ENCODE measurements at regions not wholly inside any gene's neighbourhood (a gene's known extent, or its start where the extent isn't known, plus 50 kb on each side); places are given as distances from the start of the nearest gene placed in this dataset.
"Not testable (repeated sequence)": the region's sequence is repeated elsewhere in the genome, so short reads cannot be mapped to it uniquely, and the experiment has no call there.

DNA sequence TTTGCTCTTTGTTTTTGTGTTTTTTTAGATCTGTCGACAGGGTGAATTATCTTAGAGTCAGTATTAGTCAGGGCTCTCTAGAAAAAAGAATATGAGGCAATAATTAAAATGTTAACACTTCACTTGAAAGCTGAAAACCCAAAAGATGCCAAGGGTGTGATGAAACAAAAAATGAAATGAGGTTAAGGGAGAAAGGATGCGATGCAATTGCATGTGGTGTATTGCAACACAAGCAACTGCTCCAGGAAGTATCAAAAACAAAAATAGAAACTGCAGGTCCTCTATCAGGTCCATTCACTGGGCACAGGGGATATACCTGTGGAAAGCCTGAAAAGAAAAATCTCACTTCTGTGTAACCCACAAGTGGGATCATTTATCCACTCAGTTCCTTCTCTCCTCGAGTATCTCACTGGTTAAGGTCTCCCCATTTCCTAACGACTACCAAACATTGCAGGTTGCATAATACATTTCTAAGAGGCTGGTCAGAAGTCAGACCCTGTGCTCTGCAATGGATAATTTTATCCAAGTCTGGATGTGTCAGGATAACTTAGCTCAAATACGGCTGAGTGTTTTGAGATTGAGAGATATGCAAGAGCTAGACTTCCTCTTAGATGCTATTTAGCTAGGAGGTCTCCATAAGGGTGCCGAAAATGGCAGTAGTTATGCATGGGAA is 257.7 kb upstream of the GJE1 start:
- no peak for DNase-seq

DNA sequence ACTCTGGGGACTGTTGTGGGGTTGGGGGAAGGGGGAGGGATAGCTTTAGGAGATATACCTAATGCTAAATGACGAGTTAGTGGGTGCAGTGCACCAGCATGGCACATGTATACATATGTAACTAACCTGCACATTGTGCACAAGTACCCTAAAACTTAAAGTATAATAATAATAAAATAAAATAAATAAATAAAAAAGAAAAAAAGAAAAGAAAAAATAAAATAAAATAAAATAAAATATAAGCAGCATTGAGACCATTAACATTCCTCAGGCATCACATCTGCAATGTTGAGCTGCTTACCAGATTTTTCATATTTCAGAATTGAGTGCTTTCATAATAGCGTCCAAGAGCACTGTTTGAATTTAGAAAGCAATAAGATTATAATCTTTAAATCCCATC is 263.2 kb upstream of the GJE1 start:
- not testable (repeated sequence) for DNase-seq

DNA sequence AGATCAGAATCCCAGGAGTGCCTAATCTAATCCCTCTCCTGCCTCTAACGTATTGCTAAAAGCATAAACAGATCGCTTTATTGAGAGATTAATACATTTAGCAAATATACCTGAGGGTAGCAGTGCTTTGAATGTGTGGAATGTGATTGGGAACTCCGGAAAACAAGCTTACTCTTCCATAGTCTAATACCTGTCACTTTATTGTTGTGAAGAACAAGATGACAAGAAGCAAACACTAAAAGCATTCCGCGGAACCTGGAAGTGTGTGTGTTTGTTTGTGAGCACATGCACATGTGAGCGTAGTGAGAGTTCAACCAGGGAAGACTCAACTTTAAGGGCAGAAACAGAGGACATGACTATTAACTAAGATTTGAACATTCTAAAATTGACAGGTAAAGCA is 265.0 kb upstream of the GJE1 start:
- no peak for DNase-seq

DNA sequence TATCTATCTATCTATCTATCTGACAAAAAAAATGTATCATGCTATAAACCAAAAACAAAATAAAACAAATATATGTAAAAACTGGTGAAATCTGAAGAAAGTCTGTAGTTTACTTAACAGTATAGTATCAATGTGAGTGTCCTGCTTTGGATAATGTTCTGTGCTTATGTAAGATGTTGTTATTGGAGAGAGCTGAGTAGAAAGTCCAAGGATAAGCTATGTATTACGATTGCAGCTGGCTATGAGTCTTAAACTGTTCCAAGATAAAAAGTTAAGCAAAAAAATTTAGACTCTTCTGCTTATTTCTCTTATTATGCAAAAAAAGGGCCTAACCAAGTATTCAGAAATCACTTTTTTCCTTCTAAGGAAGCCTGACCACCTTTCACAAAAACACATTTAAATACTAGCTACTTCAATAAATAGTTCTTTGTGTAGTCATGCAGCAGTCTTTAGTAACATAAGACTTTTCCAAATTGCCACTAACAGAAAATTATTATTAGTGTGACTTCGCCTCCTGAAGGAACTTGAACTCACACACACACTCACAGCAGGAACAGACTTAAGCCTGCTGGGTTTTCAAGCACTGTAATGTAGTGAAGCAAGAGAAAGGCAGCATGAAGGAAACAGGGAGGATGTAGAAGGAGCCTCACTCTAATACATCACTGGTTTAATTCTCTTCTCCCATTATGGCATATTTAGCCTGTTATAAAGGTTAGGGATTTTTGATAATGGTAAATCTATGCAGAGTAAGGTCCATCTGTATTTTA is 265.8 kb upstream of the GJE1 start:
- no peak for DNase-seq

DNA sequence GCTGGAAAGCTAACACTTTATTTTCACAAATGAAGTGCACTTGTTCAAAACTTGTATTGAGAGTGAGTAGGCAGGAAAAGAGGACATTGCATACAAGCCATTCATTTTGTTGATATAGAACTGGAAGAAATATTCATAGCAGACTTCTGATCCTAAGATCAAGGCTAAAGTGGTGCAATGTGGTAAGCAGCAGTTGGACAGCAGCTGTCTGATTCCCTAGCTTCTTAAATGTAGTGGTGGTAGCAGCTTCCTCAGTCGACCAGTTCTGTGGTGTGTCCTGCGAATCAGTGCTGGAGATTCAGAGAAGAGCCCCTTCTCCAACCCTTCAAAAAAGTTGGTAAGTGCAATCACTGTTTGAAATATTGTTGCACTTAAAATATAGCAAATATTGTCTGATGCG is 281.7 kb upstream of the GJE1 start:
- no peak for DNase-seq

DNA sequence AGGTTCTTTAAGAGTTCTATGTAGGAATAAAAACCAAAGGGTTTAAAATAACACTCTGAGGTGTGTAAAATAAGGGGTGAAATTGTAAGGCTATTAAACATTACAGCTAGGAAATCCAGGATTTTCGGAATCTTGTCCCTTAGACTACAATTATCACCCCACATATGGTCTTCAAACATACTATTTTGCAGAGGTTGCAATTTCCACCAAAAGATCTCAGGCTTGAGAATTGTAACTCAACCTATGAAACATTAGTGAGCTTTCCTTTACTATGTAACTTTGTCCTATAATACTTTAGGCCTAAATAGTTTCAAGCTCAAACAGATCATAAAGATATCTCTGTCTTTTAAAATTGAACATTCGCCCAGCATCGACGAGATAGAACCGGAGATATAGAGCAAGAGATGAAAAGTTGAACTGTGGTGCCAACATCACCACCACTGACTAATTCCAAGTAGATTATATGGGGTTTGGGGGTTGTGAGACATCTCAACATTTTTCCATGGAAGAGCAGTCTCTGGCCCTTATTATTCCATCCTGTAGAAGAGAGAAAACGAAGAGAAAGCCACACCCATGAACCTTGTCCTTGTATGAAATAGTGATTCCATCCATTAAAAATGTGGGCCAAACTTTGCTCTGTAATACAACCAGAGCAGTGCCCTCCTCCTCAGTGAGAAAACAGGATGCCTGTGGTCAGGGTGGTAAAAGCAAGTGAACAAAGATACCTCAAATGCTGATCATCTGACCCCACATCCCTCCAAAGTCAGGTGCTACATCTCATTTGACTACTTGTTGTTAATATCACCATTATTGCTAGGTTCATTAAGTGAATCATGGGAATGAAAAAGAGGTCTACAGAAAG is 284.5 kb upstream of the GJE1 start:
- no peak for DNase-seq

DNA sequence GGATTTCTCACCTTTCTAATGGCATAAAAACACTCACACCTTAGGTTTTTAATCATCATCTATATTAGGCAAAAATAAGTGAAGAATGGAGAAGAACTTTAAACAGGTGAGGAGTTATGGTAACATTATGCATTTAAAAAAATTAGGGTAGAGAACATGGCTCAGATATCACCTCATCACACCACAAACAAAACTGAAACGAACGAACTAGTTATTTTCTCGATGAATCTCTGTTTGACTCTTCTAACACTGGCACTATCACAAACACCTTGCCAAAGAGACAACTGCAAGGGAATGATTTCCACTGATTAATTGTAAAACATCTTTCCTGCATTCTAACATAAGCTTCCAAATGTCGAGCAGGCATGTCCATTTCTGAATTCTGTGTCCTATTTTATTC is 286.1 kb upstream of the GJE1 start:
- no peak for DNase-seq

DNA sequence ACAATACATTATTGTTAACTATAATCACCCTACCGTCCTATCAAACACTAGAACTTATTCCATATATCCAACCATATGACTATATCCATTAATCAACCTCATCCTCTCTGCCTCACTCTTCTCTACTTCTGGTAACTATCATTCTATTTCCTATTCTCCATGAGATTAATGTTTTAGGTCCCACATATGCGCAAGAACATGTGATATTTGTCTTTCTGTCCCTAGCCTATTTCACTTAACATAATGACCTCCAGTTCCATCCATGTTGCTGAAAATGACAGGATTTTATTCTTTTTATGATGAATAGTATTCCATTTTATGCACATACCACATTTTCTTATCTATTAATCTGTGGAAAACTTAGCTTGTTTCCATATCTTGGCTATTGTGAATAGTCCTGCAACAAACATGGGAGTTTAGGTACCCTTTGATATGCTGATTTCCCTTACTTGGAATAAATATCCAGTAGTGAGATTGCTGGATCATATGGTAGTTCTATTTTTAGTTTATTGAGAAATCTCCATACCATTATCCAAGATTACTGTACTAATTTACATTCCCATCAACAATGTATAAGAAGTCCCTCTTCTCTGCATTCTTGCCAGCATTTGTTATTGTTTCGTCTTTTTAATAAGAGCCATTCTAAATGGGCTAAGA is 289.4 kb upstream of the GJE1 start:
- no peak for DNase-seq

DNA sequence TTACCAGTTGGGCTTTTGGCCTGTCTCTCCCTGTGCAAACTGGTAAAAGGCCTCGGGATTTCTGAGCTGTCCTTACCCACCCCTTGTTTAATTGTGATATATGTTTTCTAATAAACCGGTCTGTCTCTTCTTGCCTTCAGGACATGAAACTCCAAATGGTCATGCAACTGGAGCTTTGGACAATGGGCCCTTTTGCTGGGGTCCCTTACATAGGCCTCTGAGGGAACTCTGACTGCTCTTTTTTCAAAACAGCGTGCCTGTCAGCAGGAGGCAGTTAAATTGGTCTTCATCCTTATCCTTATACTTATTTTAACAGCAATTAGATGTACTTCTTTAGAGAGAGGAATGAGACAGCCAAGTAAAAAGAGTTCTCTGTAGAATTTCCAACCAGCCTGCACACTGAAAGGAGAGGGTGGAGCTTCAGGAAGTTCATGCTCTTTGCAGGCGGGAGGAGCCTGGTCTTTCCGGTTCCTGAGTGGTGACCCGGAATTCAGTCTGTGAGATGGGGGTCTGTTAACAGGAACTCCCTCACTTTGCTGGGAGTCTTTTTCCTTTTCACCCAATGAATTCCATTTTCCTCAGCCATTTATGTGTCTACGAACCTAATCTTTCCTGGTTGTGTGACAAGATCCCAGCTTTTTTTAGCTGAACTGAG is 299.6 kb upstream of the GJE1 start:
- DNase-seq = no peak

DNA sequence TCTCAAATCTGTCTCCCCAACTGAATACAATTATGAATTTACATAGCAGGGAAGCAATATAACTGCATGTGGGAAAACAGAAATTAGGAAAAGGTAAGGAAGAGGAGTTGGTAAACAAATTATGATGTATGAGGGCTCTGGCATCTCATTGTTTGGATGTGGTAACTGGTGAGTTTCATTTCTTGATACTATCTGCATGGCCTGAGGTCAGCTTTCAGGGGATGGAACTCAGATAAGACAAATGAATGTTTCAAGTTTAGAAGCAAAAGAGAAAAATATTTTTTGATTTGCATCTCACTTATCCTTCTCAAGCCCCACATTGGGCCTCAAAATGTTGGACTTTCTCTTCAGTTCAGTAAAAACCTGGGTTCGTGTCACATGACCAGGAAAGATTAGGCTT is 302.2 kb upstream of the GJE1 start:
- no peak for DNase-seq

DNA sequence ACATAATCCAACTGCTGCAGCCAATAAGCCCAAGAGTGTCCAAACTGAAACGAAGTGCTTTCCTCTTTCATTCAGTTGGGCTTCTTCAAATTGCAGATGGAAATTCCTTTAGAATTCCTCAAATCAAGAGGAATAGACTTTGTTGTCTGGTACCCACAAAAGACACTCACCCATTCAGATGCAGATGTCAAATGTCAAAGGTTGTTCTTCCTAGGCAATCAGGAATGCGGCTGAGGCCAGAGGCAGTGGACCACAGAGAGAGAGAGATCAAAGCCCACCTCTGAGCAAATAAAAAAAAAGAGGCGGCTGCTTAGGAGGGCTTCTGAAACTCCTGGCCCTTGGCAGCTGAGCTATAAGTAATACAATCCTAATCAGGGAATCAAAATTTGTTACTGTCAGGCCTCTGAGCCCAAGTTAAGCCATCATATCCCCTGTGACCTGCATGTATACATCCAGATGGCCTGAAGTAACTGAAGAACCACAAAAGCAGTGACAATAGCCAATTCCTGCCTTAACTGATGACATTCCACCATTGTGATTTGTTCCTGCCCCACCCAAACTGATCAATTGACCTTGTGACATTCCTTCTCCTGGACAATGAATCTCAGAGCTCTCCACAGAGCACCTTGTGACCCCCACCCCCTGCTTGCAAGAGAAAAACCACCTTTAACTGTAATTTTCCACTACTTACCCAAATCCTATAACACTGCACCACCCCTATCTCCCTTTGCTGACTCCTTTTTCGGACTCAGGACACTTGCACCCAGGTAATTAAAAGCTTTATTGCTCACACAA is 303.0 kb upstream of the GJE1 start:
- no peak for DNase-seq

DNA sequence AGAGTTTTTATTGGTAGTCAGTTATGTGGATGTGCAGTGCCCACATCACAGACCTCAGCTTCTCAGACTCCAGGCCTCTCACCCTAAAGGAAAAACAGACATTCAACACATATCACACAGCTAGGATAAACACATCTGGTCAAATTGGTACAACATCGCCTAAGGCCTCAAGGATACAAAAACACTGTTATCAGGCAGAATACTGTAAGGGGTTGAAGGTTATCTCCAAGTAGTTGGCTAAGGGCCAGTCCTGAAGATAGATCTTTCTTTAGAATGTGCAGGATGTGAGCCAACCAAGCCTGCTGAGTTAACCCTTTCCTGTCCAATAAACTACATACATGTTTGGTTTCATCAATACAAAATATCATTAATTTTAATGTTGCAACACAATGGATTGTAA is 308.4 kb upstream of the GJE1 start:
- DNase-seq = no peak

DNA sequence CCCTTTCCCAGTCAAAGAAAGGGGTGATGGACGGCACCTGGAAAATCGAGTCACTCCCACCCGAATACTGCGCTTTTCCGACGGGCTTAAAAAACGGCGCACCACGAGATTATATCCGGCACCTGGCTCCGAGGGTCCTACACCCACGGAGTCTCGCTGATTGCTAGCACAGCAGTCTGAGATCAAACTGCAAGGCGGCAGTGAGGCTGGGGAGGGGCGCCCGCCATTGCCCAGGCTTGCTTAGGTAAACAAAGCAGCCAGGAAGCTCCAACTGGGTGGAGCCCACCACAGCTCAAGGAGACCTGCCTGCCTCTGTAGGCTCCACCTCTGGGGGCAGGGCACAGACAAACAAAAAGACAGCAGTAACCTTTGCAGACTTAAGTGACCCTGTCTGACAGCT is 317.7 kb upstream of the GJE1 start:
- DNase-seq = not testable (repeated sequence)

DNA sequence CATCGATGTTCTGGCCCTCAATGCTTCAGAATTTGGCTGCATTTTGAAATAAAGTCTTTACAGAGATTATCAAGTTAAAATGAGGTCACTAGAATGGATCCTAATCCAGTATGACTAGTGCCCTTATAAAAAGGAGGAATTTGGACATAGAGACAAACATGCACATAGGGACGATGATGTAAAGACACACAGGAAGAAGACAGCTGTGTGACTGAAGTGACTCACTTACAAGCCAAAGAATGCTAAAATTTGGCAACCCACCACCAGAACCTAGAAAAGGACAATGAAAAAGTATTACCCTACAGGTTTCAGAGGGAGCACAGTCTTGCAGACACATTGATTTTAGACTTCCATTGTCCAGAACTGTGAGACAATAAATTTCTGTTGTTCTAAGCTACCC is 322.8 kb upstream of the GJE1 start:
- DNase-seq = no peak

DNA sequence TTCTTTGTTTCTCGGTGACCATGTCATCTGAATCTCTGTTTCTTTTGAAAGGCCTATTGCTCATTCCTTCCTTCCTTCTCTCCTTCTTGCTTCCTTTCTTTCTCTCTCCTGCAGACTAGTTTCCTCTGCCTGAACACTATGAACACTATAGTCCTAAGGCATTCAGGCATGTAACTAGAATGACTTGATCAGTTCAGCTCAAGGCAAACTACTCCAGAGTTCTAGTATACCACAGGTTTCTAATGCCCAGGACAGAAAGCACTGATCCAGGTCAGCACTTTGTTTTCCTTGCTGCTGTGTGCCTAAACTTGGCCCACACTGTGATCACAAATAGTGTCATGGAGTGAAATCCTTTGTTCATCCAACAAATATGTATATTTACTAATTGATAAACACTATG is 324.1 kb upstream of the GJE1 start:
- DNase-seq = no peak

DNA sequence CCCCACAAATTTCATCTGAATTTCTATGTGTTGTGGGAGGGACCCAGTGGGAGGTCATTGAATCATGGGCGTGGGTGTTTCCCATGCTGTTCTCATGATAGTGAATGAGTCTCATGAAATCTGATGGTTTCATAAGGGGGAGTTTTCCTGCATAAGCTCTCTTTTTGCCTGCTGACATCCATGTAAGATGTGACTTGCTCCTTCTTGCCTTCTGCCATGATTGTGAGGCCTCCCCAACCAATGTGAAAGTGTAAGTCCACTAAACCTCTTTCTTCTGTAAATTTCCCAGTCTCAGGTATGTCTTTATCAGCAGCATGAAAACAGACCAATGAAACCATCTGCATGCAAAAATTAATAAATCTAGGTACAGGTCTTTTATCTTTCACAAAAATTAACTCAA is 331.8 kb upstream of the GJE1 start:
- DNase-seq = not testable (repeated sequence)

DNA sequence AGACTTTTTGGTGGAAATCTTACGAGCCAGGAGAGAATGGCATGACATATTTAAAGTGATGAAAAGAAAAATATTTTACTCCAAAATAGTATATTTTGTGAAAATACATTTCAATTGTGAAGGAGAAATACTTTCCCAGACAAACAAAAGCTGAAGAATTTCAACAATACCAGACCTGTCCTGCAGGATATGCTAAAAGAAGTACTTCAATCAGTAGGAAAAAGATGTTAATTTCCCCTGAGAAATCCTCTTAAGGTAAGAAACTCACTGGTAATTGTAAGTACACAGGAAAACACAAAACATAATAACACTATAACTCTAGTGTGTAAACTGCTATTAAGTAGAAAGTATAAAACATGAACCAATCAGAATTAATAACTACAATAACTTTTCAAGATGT is 341.8 kb upstream of the GJE1 start:
- no peak for DNase-seq

DNA sequence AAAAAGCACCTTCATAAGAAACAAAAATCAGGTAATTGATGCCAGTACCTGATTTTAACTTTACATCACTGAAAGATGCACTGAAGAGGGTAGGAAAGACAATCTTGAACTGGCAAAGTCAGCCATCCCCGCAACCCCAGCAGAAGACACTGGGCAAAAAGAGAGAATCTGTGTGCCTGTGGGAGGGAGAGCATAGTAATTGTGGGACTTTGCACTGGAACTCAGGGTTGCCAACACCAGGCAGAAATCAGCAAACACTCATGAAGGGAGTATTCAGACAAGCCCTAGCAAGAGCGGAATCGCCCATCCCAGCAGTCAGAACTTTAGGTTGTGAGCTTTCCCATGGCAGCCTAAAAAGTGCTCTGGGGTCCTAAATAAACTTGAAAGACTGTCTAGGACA is 344.6 kb upstream of the GJE1 start:
- DNase-seq = no peak

DNA sequence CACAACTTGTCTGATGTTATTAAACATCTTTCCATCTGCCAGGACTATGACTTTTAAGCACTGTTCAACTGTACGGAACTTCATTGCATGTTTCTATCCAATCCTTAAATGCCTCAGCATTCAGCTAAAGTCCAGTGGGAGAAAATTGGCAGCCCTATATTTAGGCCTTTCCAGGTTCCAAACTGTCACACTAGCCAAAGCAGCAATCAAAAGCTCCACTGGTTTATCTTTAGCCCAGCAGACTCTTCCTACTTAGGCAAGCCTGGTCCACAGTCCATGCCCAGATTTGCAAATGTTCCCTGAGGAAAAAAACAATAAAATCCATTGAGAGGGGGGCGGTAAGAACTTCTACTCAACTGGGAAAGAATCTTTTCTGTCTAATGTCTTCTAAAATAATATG is 349.1 kb upstream of the GJE1 start:
- no peak for DNase-seq

DNA sequence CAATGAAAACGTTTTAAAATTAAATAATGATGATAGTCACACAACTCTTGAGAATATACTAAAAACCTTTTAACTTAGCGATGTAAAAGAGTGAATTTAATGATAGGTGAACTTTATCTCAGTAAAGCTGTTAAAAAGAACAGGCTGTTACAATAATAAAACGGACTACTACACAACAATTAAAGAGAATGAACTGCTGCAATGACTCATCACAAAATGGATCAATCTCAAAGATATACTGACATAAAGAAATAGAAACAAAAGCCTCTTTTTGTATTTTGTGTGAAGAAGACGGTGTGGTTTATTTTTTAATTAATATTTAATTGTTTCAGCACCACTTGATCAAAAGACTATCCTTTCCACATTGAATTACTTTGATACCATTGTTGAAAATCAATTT is 352.4 kb upstream of the GJE1 start:
- no peak for DNase-seq

DNA sequence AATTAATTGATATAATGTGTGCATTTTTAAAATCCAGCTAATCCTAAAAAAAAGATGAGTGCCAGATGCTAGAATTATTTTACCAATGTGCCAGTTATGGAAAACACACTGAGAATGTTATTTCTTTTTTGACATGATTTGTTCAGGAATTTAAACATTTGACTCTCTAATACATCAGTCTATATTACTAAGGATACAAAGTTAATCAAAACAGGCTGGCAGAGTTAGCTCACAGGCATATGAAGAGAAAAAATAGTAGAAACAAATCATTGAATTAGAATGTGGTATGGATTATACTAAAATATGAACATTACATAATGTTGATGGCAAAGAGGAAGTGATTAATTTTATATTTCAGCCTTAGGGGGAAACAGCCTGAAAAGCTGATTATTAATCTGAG is 368.3 kb upstream of the GJE1 start:
- no peak for DNase-seq

DNA sequence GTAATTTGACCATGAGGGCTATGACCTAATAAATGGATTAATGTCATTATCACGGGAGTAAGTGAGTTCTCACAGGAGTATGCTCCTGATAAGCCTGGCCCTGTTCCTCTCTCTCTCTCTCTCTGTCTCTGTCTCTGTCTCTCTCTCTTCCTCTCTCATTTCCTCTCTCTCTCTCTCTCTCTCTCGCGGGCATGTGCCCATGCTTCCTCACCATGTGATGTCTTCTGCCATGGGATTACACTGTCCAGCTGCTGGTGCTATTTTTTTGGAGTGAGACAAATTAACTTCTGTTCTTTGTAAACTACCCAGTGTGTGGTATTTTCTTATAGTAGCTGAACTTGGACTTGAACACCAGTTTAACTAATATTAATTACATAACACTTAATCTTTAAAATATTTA is 374.3 kb upstream of the GJE1 start:
- no peak for DNase-seq

Measured in NCI-H446 treated with DMSO at 0.1 percent for 48 hours (cell line).